HepG2 (cell line): ENCODE measurements at regions not wholly inside any gene's neighbourhood (a gene's known extent, or its start where the extent isn't known, plus 50 kb on each side); places are given as distances from the start of the nearest gene placed in this dataset.

Source experiments
- NR2F1 ChIP-seq, 2 experiments: fragments of 450-650 bp in 1 of 2; formaldehyde crosslinking in 1 of 2; IDR thresholded peaks; 2 replicates each; pipeline versions ENCODE4 v1.5.0 to v1.6.1; 2016 to 2020; ENCODE audit warnings: mild to moderate bottlenecking in 1 of 2, missing compliant biosample characterization in 1 of 2, missing genetic modification reagents in 1 of 2, moderate library complexity in 1 of 2
- TP53 ChIP-seq: sonication (generic); formaldehyde crosslinking; conservative IDR thresholded peaks from 2 replicates; pipeline ENCODE4 v1.4.0; 2020; ENCODE audit warnings: missing genetic modification reagents
- TF ChIP-seq, protein P1 (sequence below): IDR thresholded peaks from 2 replicates; pipeline ENCODE4 v1.4.0; 2020; ENCODE audit warnings: mild to moderate bottlenecking, missing genetic modification reagents
- TF ChIP-seq, protein P2 (sequence below): sonication (generic); formaldehyde crosslinking; IDR thresholded peaks from 2 replicates; pipeline ENCODE4 v1.4.0; 2020; ENCODE audit warnings: missing genetic modification reagents, borderline replicate concordance
- TF ChIP-seq, protein P3 (sequence below): sonication (generic); formaldehyde crosslinking; IDR thresholded peaks from 2 replicates; pipeline ENCODE4 v1.4.0; 2020; ENCODE audit warnings: mild to moderate bottlenecking, missing genetic modification reagents
- TF ChIP-seq, protein P4 (sequence below): sonication (generic); IDR thresholded peaks from 2 replicates; pipeline ENCODE4 v1.6.1; 2016; ENCODE audit warnings: low read depth, borderline replicate concordance
- TF ChIP-seq, protein P5 (sequence below): sonication (generic); formaldehyde crosslinking; conservative IDR thresholded peaks from 2 replicates; pipeline ENCODE4 v1.4.0; 2020; ENCODE audit warnings: missing genetic modification reagents

DNA sequence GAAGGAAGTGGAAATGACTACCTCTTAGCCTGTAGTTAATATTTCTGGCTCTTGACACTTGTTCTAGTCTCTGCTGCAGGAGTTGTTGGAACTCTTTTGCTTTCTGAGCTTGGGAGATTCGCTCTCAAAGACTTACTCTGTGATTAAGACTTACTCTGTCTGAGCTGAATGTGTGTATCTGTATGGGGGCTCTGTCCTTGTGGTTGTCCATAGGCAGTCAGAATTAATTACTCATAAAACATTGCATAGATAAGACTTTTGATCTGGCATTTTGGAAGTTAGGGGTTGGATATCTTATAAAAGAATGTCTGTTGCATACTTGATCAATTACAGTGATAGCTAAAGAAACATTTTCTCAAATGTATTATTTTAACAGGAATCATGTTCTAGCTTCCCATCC is 199.2 kb upstream of the KIAA1217 start (continued):
- TF ChIP-seq, protein P1, sequence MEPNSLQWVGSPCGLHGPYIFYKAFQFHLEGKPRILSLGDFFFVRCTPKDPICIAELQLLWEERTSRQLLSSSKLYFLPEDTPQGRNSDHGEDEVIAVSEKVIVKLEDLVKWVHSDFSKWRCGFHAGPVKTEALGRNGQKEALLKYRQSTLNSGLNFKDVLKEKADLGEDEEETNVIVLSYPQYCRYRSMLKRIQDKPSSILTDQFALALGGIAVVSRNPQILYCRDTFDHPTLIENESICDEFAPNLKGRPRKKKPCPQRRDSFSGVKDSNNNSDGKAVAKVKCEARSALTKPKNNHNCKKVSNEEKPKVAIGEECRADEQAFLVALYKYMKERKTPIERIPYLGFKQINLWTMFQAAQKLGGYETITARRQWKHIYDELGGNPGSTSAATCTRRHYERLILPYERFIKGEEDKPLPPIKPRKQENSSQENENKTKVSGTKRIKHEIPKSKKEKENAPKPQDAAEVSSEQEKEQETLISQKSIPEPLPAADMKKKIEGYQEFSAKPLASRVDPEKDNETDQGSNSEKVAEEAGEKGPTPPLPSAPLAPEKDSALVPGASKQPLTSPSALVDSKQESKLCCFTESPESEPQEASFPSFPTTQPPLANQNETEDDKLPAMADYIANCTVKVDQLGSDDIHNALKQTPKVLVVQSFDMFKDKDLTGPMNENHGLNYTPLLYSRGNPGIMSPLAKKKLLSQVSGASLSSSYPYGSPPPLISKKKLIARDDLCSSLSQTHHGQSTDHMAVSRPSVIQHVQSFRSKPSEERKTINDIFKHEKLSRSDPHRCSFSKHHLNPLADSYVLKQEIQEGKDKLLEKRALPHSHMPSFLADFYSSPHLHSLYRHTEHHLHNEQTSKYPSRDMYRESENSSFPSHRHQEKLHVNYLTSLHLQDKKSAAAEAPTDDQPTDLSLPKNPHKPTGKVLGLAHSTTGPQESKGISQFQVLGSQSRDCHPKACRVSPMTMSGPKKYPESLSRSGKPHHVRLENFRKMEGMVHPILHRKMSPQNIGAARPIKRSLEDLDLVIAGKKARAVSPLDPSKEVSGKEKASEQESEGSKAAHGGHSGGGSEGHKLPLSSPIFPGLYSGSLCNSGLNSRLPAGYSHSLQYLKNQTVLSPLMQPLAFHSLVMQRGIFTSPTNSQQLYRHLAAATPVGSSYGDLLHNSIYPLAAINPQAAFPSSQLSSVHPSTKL (CRISPR knock-in tag), result no peak
- TF ChIP-seq NR2F1 (CRISPR knock-in tag; IDR thresholded peaks at IDR 0.05) (no peak), TP53 (CRISPR knock-in tag) (no peak)
- TF ChIP-seq, protein P2, sequence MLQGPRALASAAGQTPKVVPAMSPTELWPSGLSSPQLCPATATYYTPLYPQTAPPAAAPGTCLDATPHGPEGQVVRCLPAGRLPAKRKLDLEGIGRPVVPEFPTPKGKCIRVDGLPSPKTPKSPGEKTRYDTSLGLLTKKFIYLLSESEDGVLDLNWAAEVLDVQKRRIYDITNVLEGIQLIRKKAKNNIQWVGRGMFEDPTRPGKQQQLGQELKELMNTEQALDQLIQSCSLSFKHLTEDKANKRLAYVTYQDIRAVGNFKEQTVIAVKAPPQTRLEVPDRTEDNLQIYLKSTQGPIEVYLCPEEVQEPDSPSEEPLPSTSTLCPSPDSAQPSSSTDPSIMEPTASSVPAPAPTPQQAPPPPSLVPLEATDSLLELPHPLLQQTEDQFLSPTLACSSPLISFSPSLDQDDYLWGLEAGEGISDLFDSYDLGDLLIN (CRISPR knock-in tag), result no peak
- TF ChIP-seq, protein P3, sequence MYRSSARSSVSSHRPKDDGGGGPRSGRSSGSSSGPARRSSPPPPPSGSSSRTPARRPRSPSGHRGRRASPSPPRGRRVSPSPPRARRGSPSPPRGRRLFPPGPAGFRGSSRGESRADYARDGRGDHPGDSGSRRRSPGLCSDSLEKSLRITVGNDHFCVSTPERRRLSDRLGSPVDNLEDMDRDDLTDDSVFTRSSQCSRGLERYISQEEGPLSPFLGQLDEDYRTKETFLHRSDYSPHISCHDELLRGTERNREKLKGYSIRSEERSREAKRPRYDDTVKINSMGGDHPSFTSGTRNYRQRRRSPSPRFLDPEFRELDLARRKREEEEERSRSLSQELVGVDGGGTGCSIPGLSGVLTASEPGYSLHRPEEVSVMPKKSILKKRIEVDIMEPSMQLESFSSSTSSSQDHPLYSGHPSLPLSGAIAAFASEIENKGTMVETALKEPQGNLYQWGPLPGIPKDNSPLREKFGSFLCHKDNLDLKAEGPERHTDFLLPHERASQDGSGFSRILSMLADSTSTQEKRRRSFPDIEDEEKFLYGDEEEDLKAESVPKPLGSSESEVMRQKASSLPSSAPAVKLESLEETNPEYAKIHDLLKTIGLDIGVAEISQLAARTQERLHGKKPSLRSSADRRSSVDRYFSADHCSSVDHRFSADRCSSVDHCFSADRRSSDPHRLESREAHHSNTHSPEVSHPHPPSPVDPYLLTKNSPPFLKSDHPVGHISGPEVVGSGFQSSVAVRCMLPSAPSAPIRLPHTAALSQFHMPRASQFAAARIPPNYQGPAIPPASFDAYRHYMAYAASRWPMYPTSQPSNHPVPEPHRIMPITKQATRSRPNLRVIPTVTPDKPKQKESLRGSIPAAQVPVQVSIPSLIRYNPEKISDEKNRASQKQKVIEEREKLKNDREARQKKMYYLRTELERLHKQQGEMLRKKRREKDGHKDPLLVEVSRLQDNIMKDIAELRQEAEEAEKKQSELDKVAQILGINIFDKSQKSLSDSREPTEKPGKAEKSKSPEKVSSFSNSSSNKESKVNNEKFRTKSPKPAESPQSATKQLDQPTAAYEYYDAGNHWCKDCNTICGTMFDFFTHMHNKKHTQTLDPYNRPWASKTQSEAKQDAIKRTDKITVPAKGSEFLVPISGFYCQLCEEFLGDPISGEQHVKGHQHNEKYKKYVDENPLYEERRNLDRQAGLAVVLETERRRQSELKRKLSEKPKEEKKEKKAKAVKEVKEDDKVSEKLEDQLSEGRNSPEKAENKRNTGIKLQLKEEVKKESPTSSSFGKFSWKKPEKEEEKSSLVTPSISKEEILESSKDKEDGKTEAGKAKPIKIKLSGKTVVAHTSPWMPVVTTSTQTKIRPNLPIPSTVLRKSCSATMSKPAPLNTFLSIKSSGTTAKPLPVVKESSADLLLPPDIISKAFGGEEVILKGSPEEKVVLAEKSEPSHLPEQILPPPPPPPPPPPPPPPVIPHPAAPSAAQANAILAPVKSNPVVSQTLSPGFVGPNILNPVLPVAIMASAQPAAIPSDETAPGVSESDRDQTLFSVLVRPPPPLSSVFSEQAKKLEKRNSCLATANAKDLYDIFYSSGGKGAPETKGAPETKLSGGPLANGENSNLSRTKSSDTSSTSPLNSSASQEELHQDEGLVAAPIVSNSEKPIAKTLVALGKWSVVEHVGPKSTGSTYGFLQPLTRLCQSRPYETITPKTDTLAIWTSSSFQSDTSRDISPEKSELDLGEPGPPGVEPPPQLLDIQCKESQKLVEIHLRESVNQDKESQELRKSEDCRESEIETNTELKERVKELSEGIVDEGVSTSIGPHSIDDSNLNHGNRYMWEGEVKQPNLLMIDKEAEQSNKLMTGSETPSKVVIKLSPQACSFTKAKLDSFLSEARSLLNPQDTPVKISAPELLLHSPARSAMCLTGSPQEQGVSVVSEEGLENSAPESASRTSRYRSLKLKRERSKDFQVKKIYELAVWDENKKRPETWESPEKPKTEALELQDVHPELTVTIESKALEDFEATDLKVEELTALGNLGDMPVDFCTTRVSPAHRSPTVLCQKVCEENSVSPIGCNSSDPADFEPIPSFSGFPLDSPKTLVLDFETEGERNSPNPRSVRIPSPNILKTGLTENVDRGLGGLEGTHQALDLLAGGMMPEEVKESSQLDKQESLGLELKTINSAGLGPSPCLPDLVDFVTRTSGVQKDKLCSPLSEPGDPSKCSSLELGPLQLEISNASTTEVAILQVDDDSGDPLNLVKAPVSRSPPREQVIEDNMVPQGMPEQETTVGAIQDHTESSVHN (CRISPR knock-in tag), result no peak
- TF ChIP-seq, protein P4, sequence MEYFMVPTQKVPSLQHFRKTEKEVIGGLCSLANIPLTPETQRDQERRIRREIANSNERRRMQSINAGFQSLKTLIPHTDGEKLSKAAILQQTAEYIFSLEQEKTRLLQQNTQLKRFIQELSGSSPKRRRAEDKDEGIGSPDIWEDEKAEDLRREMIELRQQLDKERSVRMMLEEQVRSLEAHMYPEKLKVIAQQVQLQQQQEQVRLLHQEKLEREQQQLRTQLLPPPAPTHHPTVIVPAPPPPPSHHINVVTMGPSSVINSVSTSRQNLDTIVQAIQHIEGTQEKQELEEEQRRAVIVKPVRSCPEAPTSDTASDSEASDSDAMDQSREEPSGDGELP, result no peak
- TF ChIP-seq, protein P5, sequence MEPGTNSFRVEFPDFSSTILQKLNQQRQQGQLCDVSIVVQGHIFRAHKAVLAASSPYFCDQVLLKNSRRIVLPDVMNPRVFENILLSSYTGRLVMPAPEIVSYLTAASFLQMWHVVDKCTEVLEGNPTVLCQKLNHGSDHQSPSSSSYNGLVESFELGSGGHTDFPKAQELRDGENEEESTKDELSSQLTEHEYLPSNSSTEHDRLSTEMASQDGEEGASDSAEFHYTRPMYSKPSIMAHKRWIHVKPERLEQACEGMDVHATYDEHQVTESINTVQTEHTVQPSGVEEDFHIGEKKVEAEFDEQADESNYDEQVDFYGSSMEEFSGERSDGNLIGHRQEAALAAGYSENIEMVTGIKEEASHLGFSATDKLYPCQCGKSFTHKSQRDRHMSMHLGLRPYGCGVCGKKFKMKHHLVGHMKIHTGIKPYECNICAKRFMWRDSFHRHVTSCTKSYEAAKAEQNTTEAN, result no peak
- TF ChIP-seq, all 625 proteins: peak for 0
